ENCODE measurements at regions not wholly inside any gene's neighbourhood (a gene's known extent, or its start where the extent isn't known, plus 50 kb on each side); places are given as distances from the start of the nearest gene placed in this dataset.
"Not testable (repeated sequence)": the region's sequence is repeated elsewhere in the genome, so short reads cannot be mapped to it uniquely, and the experiment has no call there.

GRCh38 chr17:27157297-27157696 is 136.6 kb upstream of the WSB1 start:
- Histone ChIP-seq H3K4me3 (no peak overlapping the region), H3K9me3 (no peaks in the 10 kb centered on the region), H3K4me1 (ENCODE audit: insufficient read depth) (no peaks in the 10 kb centered on the region), H3K36me3 (no peaks in the 10 kb centered on the region), H3K27ac (no peak overlapping the region), H3K27me3 (no peaks in the 10 kb centered on the region)
- TF ChIP-seq POLR2A (IDR thresholded peaks at IDR 0.05) (no peak), EP300 (IDR thresholded peaks at IDR 0.05) (no peak), CTCF (IDR thresholded peaks at IDR 0.05) (no peak)
- no peak for DNase-seq
- 72 to 75% (median 74%) methylated on average over 8 of the region's 8 CpGs for WGBS, 3 donors
- intact Hi-C loops (cut with DNase I), result no loop called here

- Histone ChIP-seq H3K27ac (no peak overlapping the region), H3K4me3 (no peak overlapping the region), H3K36me3 (no peaks in the 10 kb centered on the region), H3K27me3 (no peaks in the 10 kb centered on the region), H3K9me3 (no peaks in the 10 kb centered on the region), H3K4me1 (ENCODE audit: insufficient read depth) (no peaks in the 10 kb centered on the region)
- no peak for DNase-seq
- 87 to 91% (median 89%) methylated on average over 10 of the region's 10 CpGs for WGBS, 3 donors
- TF ChIP-seq CTCF (IDR thresholded peaks at IDR 0.05) (no peak), EP300 (IDR thresholded peaks at IDR 0.05) (no peak), POLR2A (IDR thresholded peaks at IDR 0.05) (no peak)
- intact Hi-C loops (cut with DNase I), result no loop called here
Measured at GRCh38 chr17:27157898-27158297, 136.0 kb upstream of the WSB1 start.

GRCh38 chr17:27158382-27158781 is 135.5 kb upstream of the WSB1 start:
- TF ChIP-seq POLR2A (IDR thresholded peaks at IDR 0.05), result no peak
- TF ChIP-seq EP300 (IDR thresholded peaks at IDR 0.05), result no peak
- TF ChIP-seq CTCF (IDR thresholded peaks at IDR 0.05), result no peak
- Histone ChIP-seq H3K36me3 (no peaks in the 10 kb centered on the region), H3K9me3 (no peaks in the 10 kb centered on the region), H3K27me3 (no peaks in the 10 kb centered on the region), H3K27ac (no peak overlapping the region), H3K4me1 (ENCODE audit: insufficient read depth) (no peaks in the 10 kb centered on the region), H3K4me3 (no peak overlapping the region)
- peak in 1 of 5 donors; percentile 13 for DNase-seq
- WGBS, 3 donors, result 87 to 92% (median 88%) methylated on average over 18 of the region's 18 CpGs
- intact Hi-C loops (cut with DNase I), result no loop called here

GRCh38 chr17:27180322-27180721 is 113.6 kb upstream of the WSB1 start:
- H3K36me3 ChIP-seq, result no peaks in the 10 kb centered on the region
- no peak overlapping the region for H3K4me3 ChIP-seq
- intact Hi-C loops (cut with DNase I), result no loop called here
- H3K4me1 ChIP-seq (ENCODE audit: insufficient read depth), result no peaks in the 10 kb centered on the region
- H3K27ac ChIP-seq, result no peak overlapping the region
- no peaks in the 10 kb centered on the region for H3K9me3 ChIP-seq
- 79 to 81% (median 80%) methylated on average over 5 of the region's 5 CpGs for WGBS, 3 donors
- no peak for DNase-seq
- no peaks in the 10 kb centered on the region for H3K27me3 ChIP-seq
- TF ChIP-seq CTCF (IDR thresholded peaks at IDR 0.05), result no peak
- no peak for TF ChIP-seq EP300 (IDR thresholded peaks at IDR 0.05)
- TF ChIP-seq POLR2A (IDR thresholded peaks at IDR 0.05), result no peak

- 20 to 61% (median 54%) methylated on average over 2 of the region's 2 CpGs for WGBS, 3 donors
- H3K27ac ChIP-seq; intact Hi-C loops (cut with DNase I); H3K27me3 ChIP-seq; H3K36me3 ChIP-seq; DNase-seq; H3K9me3 ChIP-seq; H3K4me1 ChIP-seq (ENCODE audit: insufficient read depth); H3K4me3 ChIP-seq: not testable (repeated sequence)
Measured at GRCh38 chr17:27181379-27181925, 112.5 kb upstream of the WSB1 start.

Measured in ovary (tissue), 7 donors.